ENCODE measurements at regions not wholly inside any gene's neighbourhood (a gene's known extent, or its start where the extent isn't known, plus 50 kb on each side); places are given as distances from the start of the nearest gene placed in this dataset.

DNA sequence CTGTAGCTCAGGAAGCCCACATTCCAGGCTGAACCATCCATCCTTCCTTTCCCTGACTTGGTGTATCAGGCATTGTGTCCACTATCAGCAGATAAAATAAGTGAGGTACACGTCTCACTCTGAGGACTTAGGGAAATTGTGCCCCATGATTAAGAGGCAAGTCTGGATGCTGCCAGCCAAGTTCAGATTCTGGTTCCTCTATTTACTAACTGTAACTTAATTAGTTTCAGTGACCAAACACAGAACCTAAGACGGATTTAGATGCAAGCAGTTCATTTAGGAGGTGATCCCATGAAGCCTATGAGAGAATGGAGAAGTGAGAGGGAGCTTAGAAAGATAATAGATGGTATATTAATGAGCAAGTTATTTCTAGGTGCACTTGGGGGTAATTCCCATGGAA, 56.6 kb upstream of the PACRGL start:
- FAIRE-seq (no peak), DNase-seq (no peak), ATAC-seq (peak in 1 of 4 donors; percentile 24)
- Histone ChIP-seq H3K4me1 (no peaks in the 10 kb centered on the region), H3K27me3 (no peaks in the 10 kb centered on the region), H3K27ac (no peak overlapping the region), H3K36me3 (no peaks in the 10 kb centered on the region), H3K4me3 (no peak overlapping the region), H3K9me3 (no peaks in the 10 kb centered on the region)
- TF ChIP-seq, protein P1, sequence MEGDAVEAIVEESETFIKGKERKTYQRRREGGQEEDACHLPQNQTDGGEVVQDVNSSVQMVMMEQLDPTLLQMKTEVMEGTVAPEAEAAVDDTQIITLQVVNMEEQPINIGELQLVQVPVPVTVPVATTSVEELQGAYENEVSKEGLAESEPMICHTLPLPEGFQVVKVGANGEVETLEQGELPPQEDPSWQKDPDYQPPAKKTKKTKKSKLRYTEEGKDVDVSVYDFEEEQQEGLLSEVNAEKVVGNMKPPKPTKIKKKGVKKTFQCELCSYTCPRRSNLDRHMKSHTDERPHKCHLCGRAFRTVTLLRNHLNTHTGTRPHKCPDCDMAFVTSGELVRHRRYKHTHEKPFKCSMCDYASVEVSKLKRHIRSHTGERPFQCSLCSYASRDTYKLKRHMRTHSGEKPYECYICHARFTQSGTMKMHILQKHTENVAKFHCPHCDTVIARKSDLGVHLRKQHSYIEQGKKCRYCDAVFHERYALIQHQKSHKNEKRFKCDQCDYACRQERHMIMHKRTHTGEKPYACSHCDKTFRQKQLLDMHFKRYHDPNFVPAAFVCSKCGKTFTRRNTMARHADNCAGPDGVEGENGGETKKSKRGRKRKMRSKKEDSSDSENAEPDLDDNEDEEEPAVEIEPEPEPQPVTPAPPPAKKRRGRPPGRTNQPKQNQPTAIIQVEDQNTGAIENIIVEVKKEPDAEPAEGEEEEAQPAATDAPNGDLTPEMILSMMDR (IDR thresholded peaks at IDR 0.05), result no peak
- intact Hi-C loops (cut with DNase I), result no loop called here
- 38 to 54% methylated on average over 2 of the region's 2 CpGs for WGBS, 2 donors

DNA sequence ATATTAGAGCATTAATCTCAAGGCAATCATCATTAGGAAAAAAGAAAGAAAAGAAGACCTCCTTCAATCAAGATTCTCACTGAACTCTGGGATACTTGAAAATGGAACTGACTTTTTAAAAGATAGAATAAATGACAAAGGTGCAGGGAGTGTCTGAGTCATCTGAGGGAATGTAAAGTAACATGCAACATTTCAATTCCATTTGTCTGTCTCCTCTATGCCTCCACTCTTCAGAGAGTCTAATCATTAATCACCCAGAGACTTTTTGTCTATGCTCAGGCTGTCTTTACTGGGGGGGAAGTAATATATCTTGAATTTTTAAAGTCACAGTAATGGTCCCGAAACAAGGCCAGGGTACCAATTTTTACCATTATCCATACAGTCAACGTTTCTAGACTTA, 55.0 kb upstream of the PACRGL start:
- Histone ChIP-seq H3K4me1 (no peaks in the 10 kb centered on the region), H3K36me3 (no peaks in the 10 kb centered on the region), H3K4me3 (no peak overlapping the region), H3K9me3 (no peaks in the 10 kb centered on the region), H3K27me3 (no peaks in the 10 kb centered on the region), H3K27ac (no peak overlapping the region)
- WGBS, 2 donors, result 52 to 64% methylated on average over 2 of the region's 2 CpGs
- TF ChIP-seq, protein P1 (IDR thresholded peaks at IDR 0.05), result no peak
- FAIRE-seq (no peak), ATAC-seq (no peak), DNase-seq (no peak)
- intact Hi-C loops (cut with DNase I), result no loop called here

DNA sequence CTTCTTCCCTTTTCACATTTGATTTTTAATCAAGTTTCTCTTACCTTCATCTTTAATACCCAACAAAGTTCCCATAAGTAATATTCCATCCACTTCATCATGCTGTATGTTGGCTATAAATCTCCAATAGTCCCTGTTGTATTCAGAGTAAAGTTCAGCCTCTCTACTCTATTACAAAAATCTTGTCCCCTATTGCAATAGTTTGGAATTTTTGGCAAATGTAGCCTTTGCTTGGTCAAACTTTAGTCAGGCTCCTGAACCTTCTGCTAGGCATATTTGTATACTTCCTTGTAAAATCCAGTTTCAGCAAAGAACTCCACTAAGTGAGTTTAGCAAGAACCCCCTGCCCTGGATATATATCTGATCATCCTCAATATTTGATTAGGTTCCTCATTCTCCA, 54.0 kb upstream of the PACRGL start:
- intact Hi-C loops (cut with DNase I), result no loop called here
- FAIRE-seq (no peak), ATAC-seq (no peak)

More for the DNA sequence above, 54.0 kb upstream of the PACRGL start:
- Histone ChIP-seq H3K27ac (no peak overlapping the region), H3K36me3 (no peaks in the 10 kb centered on the region), H3K4me1 (no peaks in the 10 kb centered on the region), H3K27me3 (no peaks in the 10 kb centered on the region), H3K9me3 (no peaks in the 10 kb centered on the region), H3K4me3 (no peak overlapping the region)
- TF ChIP-seq, protein P1 (IDR thresholded peaks at IDR 0.05), result no peak
- DNase-seq, result no peak

Small RNAs in the stretch of these regions (microRNA-seq; reads per million reads assigned to microRNA genes)
- gene MIR218-1, result 11.2 to 23.6 reads per million in 2 donors

All from pancreas (tissue), 10 donors.